Activated CD8-positive, alpha-beta memory T cell treated with anti-CD3 and anti-CD28 coated beads, Interleukin-2, amount 50 U/mL, for 1 hour (primary cell): ENCODE measurements at regions not wholly inside any gene's neighbourhood (a gene's known extent, or its start where the extent isn't known, plus 50 kb on each side); places are given as distances from the start of the nearest gene placed in this dataset.

Experiments
- DNase-seq: peaks from one replicate; pipeline ENCODE4 v3.0.0-alpha.2; 2020; ENCODE audit errors: extremely low read depth

GRCh38 chr5:8050616-8051175 lies 181.7 kb downstream of the MTRR start:
- DNase-seq, result no peak

- no peak for DNase-seq
Measured at GRCh38 chr5:8053270-8053669, 184.3 kb downstream of the MTRR start.

- no peak for DNase-seq
Measured at GRCh38 chr5:8057769-8058168, 188.8 kb downstream of the MTRR start.

GRCh38 chr5:8058616-8059190 lies 189.8 kb downstream of the MTRR start:
- no peak for DNase-seq

- no peak for DNase-seq
Measured at GRCh38 chr5:8059337-8059736, 190.4 kb downstream of the MTRR start.

- DNase-seq, result no peak
Measured at GRCh38 chr5:8060235-8060952, 191.4 kb downstream of the MTRR start.

- DNase-seq, result no peak
Measured at GRCh38 chr5:8060953-8061429, 192.0 kb downstream of the MTRR start.

- no peak for DNase-seq
Measured at GRCh38 chr5:8062521-8062920, 193.6 kb downstream of the MTRR start.

- no peak for DNase-seq
Measured at GRCh38 chr5:8068078-8068477, 199.1 kb downstream of the MTRR start.

GRCh38 chr5:8070138-8070537 lies 201.2 kb downstream of the MTRR start:
- no peak for DNase-seq

- DNase-seq, result no peak
Measured at GRCh38 chr5:8079056-8079455, 210.1 kb downstream of the MTRR start.

GRCh38 chr5:8081179-8081578 lies 212.2 kb downstream of the MTRR start:
- no peak for DNase-seq

GRCh38 chr5:8093669-8094068 lies 224.7 kb downstream of the MTRR start:
- DNase-seq, result no peak

GRCh38 chr5:8094304-8094703 lies 225.4 kb downstream of the MTRR start:
- DNase-seq, result no peak

GRCh38 chr5:8097146-8097545 lies 228.2 kb downstream of the MTRR start:
- no peak for DNase-seq

GRCh38 chr5:8098081-8098480 lies 229.1 kb downstream of the MTRR start:
- DNase-seq, result no peak

- DNase-seq, result no peak
Measured at GRCh38 chr5:8102714-8103113, 233.8 kb downstream of the MTRR start.

- DNase-seq, result no peak
Measured at GRCh38 chr5:8114597-8115266, 245.8 kb downstream of the MTRR start.

- no peak for DNase-seq
Measured at GRCh38 chr5:8123559-8123958, 254.6 kb downstream of the MTRR start.

- DNase-seq, result no peak
Measured at GRCh38 chr5:8134609-8135008, 265.7 kb downstream of the MTRR start.

- DNase-seq, result no peak
Measured at GRCh38 chr5:8135742-8136141, 266.8 kb downstream of the MTRR start.

GRCh38 chr5:8136271-8136670 lies 267.3 kb downstream of the MTRR start:
- DNase-seq, result no peak
